ENCODE measurements at regions not wholly inside any gene's neighbourhood (a gene's known extent, or its start where the extent isn't known, plus 50 kb on each side); places are given as distances from the start of the nearest gene placed in this dataset.
A peak's percentile ranks its signal among the peaks of the same experiment; 100 is the strongest.
"Not testable (repeated sequence)": the region's sequence is repeated elsewhere in the genome, so short reads cannot be mapped to it uniquely, and the experiment has no call there.

GRCh38 chr5:116813906-116814305, 239.3 kb upstream of the SEMA6A start:
- DNase-seq (ENCODE audit: low read depth, low spot score) = no peak

- no peak for DNase-seq (ENCODE audit: low read depth, low spot score)
Measured at GRCh38 chr5:116813356-116813755, 238.7 kb upstream of the SEMA6A start.

- no peak for DNase-seq (ENCODE audit: low read depth, low spot score)
Measured at GRCh38 chr5:116810951-116811350, 236.3 kb upstream of the SEMA6A start.

- no peak for DNase-seq (ENCODE audit: low read depth, low spot score)
Measured at GRCh38 chr5:116806836-116807235, 232.2 kb upstream of the SEMA6A start.

- DNase-seq (ENCODE audit: low read depth, low spot score) = no peak
Measured at GRCh38 chr5:116799401-116799800, 224.8 kb upstream of the SEMA6A start.

GRCh38 chr5:116795189-116795588, 220.6 kb upstream of the SEMA6A start:
- DNase-seq (ENCODE audit: low read depth, low spot score) = no peak

GRCh38 chr5:116789522-116789921, 214.9 kb upstream of the SEMA6A start:
- DNase-seq (ENCODE audit: low read depth, low spot score) = no peak

GRCh38 chr5:116788851-116789403, 214.3 kb upstream of the SEMA6A start:
- no peak for DNase-seq (ENCODE audit: low read depth, low spot score)

GRCh38 chr5:116787570-116787969, 212.9 kb upstream of the SEMA6A start:
- no peak for DNase-seq (ENCODE audit: low read depth, low spot score)

- no peak for DNase-seq (ENCODE audit: low read depth, low spot score)
Measured at GRCh38 chr5:116785106-116785505, 210.5 kb upstream of the SEMA6A start.

GRCh38 chr5:116779846-116780245, 205.2 kb upstream of the SEMA6A start:
- DNase-seq (ENCODE audit: low read depth, low spot score) = no peak

GRCh38 chr5:116778651-116779280, 204.1 kb upstream of the SEMA6A start:
- DNase-seq (ENCODE audit: low read depth, low spot score) = no peak

- no peak for DNase-seq (ENCODE audit: low read depth, low spot score)
Measured at GRCh38 chr5:116778032-116778431, 203.4 kb upstream of the SEMA6A start.

GRCh38 chr5:116773926-116774325, 199.3 kb upstream of the SEMA6A start:
- no peak for DNase-seq (ENCODE audit: low read depth, low spot score)

- no peak for DNase-seq (ENCODE audit: low read depth, low spot score)
Measured at GRCh38 chr5:116772806-116773205, 198.2 kb upstream of the SEMA6A start.

GRCh38 chr5:116772152-116772501, 197.5 kb upstream of the SEMA6A start:
- no peak for DNase-seq (ENCODE audit: low read depth, low spot score)

- no peak for DNase-seq (ENCODE audit: low read depth, low spot score)
Measured at GRCh38 chr5:116771466-116772151, 197.0 kb upstream of the SEMA6A start.

- not testable (repeated sequence) for DNase-seq (ENCODE audit: low read depth, low spot score)
Measured at GRCh38 chr5:116769953-116770352, 195.3 kb upstream of the SEMA6A start.

- DNase-seq (ENCODE audit: low read depth, low spot score) = no peak
Measured at GRCh38 chr5:116769470-116769869, 194.8 kb upstream of the SEMA6A start.

GRCh38 chr5:116766470-116766947, 191.9 kb upstream of the SEMA6A start:
- peak; percentile 84 for DNase-seq (ENCODE audit: low read depth, low spot score)

GRCh38 chr5:116765441-116765840, 190.8 kb upstream of the SEMA6A start:
- no peak for DNase-seq (ENCODE audit: low read depth, low spot score)

GRCh38 chr5:116764941-116765340, 190.3 kb upstream of the SEMA6A start:
- DNase-seq (ENCODE audit: low read depth, low spot score) = no peak

All from brain pericyte (primary cell).